ENCODE measurements at regions not wholly inside any gene's neighbourhood (a gene's known extent, or its start where the extent isn't known, plus 50 kb on each side); places are given as distances from the start of the nearest gene placed in this dataset.

GRCh38 chr6:33967966-33968724 lies 164.3 kb upstream of the MLN start:
- DNase-seq (ENCODE audit: low read depth in 2 of 2), result no peak

DNA sequence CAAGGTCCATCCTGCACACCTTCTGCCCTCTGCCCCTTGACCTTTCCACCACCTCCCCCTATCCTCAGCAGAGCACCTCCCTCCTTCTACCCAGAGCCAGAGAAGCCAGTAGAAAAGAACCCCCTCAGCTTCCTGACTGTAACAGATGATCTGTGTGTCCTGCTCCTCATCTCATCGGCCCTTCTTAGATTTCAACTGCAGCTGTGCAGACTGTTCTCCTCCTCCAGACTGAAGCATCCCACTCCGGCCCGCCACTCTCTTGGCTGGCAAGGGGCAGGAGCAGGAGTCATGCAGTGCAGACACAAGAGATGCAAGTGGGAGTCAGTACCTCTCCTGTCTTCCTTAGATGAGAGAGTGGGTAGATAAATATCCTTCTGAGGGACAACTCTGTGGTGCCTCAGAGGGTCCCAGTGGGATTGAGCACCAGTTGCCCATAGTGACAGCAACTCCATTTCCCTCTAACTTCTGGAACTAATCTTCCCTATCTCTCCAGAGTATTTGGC lies 163.5 kb upstream of the MLN start:
- no peak for DNase-seq (ENCODE audit: low read depth in 2 of 2)

DNA sequence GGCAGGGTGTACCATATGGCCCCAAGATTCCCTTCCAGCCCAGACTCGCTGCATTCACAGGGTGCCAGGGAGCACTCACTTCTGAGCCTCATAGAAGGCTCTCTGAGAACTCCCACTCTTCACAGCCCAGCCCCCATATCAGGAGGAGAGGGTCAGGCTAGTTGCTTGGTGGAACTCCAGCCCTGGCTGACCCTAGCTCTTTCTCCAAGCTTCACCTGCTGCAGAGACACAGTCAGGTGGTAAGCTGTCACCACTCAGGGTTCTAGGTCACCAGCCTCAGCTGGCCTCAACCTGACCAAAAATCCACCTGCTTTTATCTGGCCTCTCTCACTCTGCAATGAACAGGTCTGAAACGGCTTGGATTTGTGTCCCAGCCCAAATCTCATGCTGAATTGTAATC lies 162.7 kb upstream of the MLN start:
- no peak for DNase-seq (ENCODE audit: low read depth in 2 of 2)

DNA sequence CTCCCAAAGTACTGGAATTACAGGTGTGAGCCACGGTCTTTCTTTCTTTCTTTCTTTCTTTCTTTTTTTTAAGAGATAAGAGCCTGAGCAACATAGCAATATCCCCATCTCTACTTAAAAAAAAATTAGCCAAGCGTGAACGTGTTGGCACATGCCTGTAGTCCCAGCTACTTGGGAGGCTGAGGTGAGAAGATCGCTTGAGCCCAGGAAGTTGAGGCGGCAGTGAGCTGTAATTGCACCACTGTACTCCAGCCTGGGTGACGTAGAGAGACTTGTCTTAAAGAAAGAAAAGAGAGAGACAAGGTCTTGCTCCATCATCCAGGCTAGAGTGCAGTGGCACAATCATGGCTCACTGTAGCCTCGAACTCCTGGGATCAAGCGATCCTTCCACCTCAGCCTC lies 162.0 kb upstream of the MLN start:
- no peak for DNase-seq (ENCODE audit: low read depth in 2 of 2)

DNA sequence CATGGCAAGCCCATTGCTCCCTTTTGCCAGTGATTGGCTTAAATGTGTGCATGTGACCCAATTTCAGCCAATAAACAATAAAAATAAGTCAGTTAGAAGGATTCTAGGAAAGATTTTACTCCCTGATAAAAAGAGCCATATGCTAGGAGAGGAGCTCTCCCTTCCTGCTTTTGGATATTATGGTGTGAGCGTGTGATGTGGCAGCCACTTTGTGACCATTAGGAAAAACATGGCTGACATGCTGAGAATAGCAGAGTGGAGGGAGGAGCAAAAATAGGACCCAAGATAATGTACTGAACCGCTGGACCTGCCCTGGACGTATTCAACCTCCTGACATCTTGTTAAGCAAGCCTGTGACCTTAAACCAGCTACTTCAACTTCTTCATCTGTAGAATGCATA lies 160.6 kb upstream of the MLN start:
- DNase-seq (ENCODE audit: low read depth in 2 of 2), result no peak

DNA sequence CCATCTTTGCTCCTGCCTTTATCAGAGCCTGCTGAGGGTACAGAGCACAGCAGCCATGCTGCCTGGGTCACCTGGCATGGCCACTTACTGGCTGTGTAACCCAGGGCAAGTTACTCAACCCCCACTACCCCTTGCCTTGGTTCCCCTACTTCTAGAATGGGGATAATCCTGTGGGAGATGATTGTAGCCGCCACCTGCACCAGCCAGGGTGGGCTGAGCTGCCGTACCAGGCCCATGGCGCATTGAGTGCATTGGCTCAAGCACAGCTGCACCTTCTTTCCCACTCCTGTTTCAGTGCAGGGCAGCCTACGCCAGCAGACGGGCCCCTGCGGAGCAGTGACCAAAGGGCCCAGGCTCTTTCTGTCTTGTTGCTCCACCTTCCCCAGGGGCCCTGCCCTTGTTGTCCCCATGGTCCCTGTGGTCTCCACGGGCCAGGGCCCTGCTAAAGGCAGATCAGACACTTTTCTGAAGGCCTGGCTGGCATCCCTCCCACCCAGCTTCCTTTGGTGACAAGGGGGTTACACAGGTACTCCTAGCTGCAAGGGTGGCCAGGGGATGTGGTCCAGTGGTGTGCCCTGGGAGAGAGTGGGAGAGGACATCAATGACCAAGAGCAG lies 159.4 kb upstream of the MLN start:
- no peak for DNase-seq (ENCODE audit: low read depth in 2 of 2)

DNA sequence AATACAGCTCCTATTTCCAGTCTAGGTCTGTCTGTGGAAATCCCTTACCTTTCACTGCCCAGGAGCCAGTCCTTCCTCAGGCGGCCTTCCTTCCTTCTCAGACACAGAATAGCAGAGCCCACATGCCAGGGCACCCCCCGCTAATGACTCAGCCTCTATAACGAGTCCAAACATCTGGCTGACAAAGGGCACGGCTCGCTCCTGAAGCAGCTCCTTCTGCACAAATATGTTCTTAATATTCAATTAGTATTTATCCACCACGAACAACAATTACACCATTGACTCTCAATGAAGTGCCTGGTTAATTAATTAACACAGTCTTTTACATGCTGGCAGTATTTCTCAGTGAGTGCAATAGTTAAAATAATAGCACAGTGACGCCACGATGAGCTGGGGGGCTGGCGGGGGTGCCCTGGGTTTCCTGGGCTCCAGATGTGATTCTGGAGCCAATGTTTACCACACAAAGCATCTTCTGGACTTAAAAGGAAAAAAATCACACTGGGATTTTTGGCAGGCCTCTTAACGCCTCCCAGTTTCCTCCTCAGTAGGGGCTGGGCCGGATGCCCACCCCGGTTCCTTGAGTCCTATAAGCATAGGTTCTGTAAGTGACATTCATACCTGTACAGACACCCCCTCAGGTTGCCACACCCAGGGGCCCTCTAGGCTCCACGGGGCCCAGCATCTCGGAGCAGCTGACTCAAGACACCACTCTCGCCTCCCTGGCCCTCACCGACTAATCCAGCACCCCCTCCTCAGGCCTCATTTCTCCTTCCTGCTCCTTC lies 158.6 kb upstream of the MLN start:
- no peak for DNase-seq (ENCODE audit: low read depth in 2 of 2)

DNA sequence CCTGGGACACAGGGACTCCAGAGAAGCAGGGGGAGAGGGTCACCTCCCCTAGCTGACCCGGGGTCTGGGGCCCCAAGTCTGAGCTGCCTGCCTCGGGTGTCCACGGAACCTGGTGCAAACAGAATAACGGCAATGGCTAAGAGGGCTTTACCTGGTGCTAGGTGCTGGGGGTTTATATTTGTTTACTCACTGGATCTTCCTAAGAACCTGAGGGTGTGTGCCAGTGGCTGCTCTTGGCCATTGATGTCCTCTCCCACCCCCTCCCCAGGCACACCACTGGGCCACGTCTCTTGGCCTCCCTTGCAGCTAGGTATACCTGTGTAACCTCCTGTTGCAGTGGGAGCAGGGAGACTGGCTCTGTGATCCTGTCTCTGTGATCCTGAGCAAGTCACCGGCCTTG lies 157.9 kb upstream of the MLN start:
- DNase-seq (ENCODE audit: low read depth in 2 of 2), result no peak

GRCh38 chr6:33960345-33961313 lies 156.8 kb upstream of the MLN start:
- no peak for DNase-seq (ENCODE audit: low read depth in 2 of 2)

- DNase-seq (ENCODE audit: low read depth in 2 of 2), result no peak
Measured at GRCh38 chr6:33959661-33960344, 156.0 kb upstream of the MLN start.

GRCh38 chr6:33959329-33959651 lies 155.5 kb upstream of the MLN start:
- DNase-seq (ENCODE audit: low read depth in 2 of 2), result no peak

DNA sequence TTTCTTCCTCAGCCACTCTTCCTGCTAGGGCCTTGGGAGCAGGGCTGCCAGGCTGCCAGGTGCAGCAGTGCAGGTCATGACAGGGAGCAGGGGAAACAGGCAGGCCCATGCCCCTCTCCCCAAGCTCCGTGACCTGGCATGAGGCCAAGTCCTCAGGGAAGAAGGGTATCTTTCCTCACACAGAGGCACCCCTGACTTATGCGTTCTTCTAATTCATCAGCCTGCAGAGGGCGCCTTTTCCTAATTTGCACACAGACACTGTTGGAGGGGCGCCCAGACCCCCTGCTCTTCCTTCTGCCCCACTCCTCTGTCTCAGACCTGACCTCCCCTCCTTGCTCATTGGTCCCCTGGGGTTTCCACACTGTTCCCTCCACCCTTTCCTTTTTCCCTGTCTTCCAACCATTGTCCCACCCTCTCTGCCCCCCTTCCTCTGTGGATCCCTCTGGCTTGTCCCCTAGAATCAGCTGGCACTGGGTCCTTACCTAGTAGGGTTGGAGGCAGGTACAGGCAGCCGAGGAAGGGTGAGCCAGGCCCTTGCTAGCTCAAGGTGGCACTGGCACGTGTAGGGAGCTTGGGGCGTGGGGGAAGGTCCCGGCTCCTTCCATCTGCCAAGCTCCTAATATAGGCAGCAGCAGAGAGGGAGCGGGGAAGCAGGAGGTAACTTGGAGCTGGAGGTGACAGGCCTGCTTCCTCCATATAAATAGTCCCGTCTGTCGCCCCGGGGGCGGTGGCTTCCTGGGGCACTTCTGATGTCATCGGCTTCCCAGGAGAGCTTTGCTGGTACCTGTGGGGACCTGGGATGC lies 154.9 kb upstream of the MLN start:
- no peak for DNase-seq (ENCODE audit: low read depth in 2 of 2)

GRCh38 chr6:33957892-33958525 lies 154.2 kb upstream of the MLN start:
- no peak for DNase-seq (ENCODE audit: low read depth in 2 of 2)

- no peak for DNase-seq (ENCODE audit: low read depth in 2 of 2)
Measured at GRCh38 chr6:33957131-33957891, 153.5 kb upstream of the MLN start.

- DNase-seq (ENCODE audit: low read depth in 2 of 2), result no peak
Measured at GRCh38 chr6:33956206-33956605, 152.4 kb upstream of the MLN start.

GRCh38 chr6:33955566-33955965 lies 151.8 kb upstream of the MLN start:
- DNase-seq (ENCODE audit: low read depth in 2 of 2), result no peak

DNA sequence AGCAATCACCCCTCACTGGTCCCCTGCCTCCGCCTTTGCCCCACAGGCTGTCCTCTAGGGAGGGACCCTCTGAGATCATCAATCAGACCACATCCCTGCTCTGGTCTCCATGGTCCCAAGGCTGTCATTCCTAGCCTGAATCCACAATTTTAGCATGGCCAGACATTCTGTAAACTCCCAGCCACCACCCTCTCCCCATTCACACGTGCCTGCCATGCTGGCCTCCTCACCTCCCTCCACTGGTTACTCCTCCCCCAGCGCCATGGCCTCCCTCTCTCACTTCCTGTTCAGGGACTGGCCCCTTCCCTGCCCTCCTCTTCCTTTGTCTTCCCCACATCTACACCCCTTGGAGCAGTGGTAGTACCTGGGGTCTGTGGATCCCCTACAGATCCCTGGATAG lies 150.7 kb upstream of the MLN start:
- DNase-seq (ENCODE audit: low read depth in 2 of 2), result no peak

GRCh38 chr6:33953171-33953570 lies 149.4 kb upstream of the MLN start:
- no peak for DNase-seq (ENCODE audit: low read depth in 2 of 2)

DNA sequence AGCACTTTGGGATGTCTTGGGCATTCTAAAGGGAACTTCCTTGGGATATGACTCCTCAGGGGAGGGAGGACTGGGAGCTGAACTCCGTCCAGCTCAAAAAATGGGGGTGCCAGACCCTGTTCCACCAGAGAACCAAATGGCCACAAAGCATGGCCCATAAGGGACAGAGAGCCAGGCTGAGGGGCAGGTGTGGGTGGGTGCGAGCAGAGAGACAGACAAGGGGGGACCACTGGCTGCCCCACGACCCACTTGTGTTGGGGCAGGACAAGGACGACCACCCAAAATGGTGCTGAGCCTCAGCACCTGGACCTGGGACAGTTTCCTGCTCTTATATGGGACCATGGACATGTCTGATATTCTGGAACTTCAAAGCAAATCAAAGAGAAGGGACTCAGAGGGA lies 148.2 kb upstream of the MLN start:
- DNase-seq (ENCODE audit: low read depth in 2 of 2), result no peak

All from stimulated activated CD4-positive, alpha-beta T cell treated with anti-CD3 and anti-CD28 coated beads, Interleukin-1b, Interleukin-23, amount 100 ng/mL, for 1 hour (primary cell).